Lower leg skin (tissue), 4 donors: ENCODE measurements at regions not wholly inside any gene's neighbourhood (a gene's known extent, or its start where the extent isn't known, plus 50 kb on each side); places are given as distances from the start of the nearest gene placed in this dataset.
A peak's percentile ranks its signal among the peaks of the same experiment; 100 is the strongest.

Source experiments
- DNase-seq, 2 donors: peaks; one replicate each; pipeline ENCODE4 v3.0.0-alpha.2; 2019; ENCODE audit warnings: low spot score in 2 of 2
- H3K4me3 ChIP-seq: fragments of 200-600 bp; sonication (generic); 2 replicates; pipeline ENCODE4 v1.5.1; 2017; ENCODE audit warnings: mild to moderate bottlenecking, low read depth; ENCODE audit not compliant: poor library complexity, severe bottlenecking
- CTCF ChIP-seq, 3 donors: fragments of 450-650 bp; IDR thresholded peaks; one replicate each; pipeline ENCODE4 v1.5.1; 2016; ENCODE audit warnings: antibody characterized with exemption in 3 of 3, mild to moderate bottlenecking in 3 of 3, moderate library complexity in 2 of 3
- POLR2A ChIP-seq, 2 donors: fragments of 450-650 bp; IDR thresholded peaks; one replicate each; pipeline ENCODE4 v1.6.1; 2016 to 2017; ENCODE audit warnings: antibody characterized with exemption in 2 of 2, mild to moderate bottlenecking in 1 of 2, moderate library complexity in 1 of 2
- WGBS, 2 donors: methylation state at CpG; one replicate each; pipeline ENCODE4 v1.1.5; 2018; 5-methylcytosine and 5-hydroxymethylcytosine counted together
- intact Hi-C: fragments of 100-400 bp; cut with DNase I; formaldehyde crosslinking; loops from one replicate; pipeline ENCODE4 v1.15.0; 2023; ENCODE audit warnings: low total_unique reads

GRCh38 chr6:67736161-67736560 lies 898.9 kb upstream of the ADGRB3 start:
- no peak overlapping the region for H3K4me3 ChIP-seq
- intact Hi-C loops, result no loop called here
- TF ChIP-seq POLR2A (IDR thresholded peaks at IDR 0.05), result no peak
- TF ChIP-seq CTCF (IDR thresholded peaks at IDR 0.05), result no peak
- DNase-seq, result no peak

GRCh38 chr6:67735623-67736022 lies 899.5 kb upstream of the ADGRB3 start:
- 80 to 81% methylated on average over 1 of the region's 1 CpG for WGBS, 2 donors
- TF ChIP-seq POLR2A (IDR thresholded peaks at IDR 0.05), result no peak
- no peak for TF ChIP-seq CTCF (IDR thresholded peaks at IDR 0.05)
- no peak overlapping the region for H3K4me3 ChIP-seq
- intact Hi-C loops, result no loop called here
- DNase-seq, result no peak

- 80 to 95% methylated on average over 7 to 13 of the region's 14 CpGs for WGBS, 2 donors
- peak in 1 of 2 donors; percentile 61 for DNase-seq
- no peak overlapping the region for H3K4me3 ChIP-seq
- TF ChIP-seq CTCF (IDR thresholded peaks at IDR 0.05), result no peak
- intact Hi-C loops, result no loop called here
Observed at GRCh38 chr6:67722861-67723261, 912.2 kb upstream of the ADGRB3 start.

GRCh38 chr6:67717281-67717680 lies 917.8 kb upstream of the ADGRB3 start:
- DNase-seq, result no peak
- TF ChIP-seq CTCF (IDR thresholded peaks at IDR 0.05) (no peak), POLR2A (IDR thresholded peaks at IDR 0.05) (no peak)
- 65 to 68% methylated on average over 3 of the region's 3 CpGs for WGBS, 2 donors

GRCh38 chr6:67706388-67706787 lies 928.7 kb upstream of the ADGRB3 start:
- WGBS, 2 donors, result 89 to 90% methylated on average over 2 of the region's 2 CpGs
- TF ChIP-seq POLR2A (IDR thresholded peaks at IDR 0.05), result no peak
- TF ChIP-seq CTCF (IDR thresholded peaks at IDR 0.05), result no peak
- H3K4me3 ChIP-seq, result no peak overlapping the region
- no peak for DNase-seq
- intact Hi-C loops, result no loop called here

More at GRCh38 chr6:67717281-67717680, 917.8 kb upstream of the ADGRB3 start:
- no peak overlapping the region for H3K4me3 ChIP-seq
- intact Hi-C loops, result no loop called here

- 71 to 78% methylated on average over 4 of the region's 4 CpGs for WGBS, 2 donors
- intact Hi-C loops, result no loop called here
- no peak overlapping the region for H3K4me3 ChIP-seq
- DNase-seq, result no peak
- TF ChIP-seq POLR2A (IDR thresholded peaks at IDR 0.05) (no peak), CTCF (IDR thresholded peaks at IDR 0.05) (no peak)
Observed at GRCh38 chr6:67698534-67698933, 936.5 kb upstream of the ADGRB3 start.
